GM12864 (cell line): ENCODE measurements at regions not wholly inside any gene's neighbourhood (a gene's known extent, or its start where the extent isn't known, plus 50 kb on each side); places are given as distances from the start of the nearest gene placed in this dataset.

Source experiments
- DNase-seq: peaks from one replicate; pipeline ENCODE4 v3.0.0-alpha.2; 2011; ENCODE audit warnings: low read depth
- H3K4me3 ChIP-seq: 2 replicates; pipeline ENCODE4 v1.5.1; 2011; ENCODE audit warnings: mild to moderate bottlenecking, low read depth, low read length, control low read depth
- TF ChIP-seq, protein P1 (sequence below): IDR thresholded peaks from 2 replicates; pipeline ENCODE4 v1.5.1; 2011; ENCODE audit warnings: low read depth, mild to moderate bottlenecking, moderate library complexity, low read length, control low read depth, inconsistent platforms; ENCODE audit errors: missing control alignments

DNA sequence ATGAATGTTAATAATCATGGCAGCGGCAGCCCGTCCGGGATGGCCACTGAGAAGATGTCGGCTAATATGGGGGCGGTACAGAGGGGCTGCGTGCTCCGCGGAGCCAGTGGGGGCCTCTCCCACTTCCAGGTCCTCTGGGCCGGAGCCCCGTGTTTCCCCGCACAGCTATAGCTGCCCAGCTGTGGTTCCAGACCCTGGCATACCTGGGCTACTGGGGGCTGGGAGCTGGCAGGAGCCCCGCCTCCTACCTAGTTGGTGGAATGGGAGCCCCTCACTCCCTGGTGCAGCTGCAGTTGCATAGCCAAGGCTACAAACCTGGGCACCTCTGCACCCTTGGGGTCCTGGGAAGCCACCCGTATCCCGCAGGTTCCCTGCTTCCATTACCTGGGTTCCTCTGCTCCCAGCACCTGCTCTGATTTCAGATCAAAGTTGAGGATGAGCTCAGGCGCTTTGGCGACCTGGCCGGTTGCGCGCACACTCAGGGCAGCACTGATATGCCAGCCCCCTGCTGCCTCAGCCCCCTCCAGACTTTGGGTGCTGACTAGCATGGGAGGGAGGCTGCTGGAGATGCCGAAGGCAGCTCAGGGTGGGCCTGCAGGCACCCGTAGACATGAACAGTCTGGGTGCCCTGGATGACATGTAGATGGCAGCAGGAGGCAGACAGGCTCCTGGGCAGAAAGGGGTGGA, 236.5 kb upstream of the SEMA3D start:
- H3K4me3 ChIP-seq = no peak overlapping the region
- no peak for DNase-seq
- TF ChIP-seq, protein P1, sequence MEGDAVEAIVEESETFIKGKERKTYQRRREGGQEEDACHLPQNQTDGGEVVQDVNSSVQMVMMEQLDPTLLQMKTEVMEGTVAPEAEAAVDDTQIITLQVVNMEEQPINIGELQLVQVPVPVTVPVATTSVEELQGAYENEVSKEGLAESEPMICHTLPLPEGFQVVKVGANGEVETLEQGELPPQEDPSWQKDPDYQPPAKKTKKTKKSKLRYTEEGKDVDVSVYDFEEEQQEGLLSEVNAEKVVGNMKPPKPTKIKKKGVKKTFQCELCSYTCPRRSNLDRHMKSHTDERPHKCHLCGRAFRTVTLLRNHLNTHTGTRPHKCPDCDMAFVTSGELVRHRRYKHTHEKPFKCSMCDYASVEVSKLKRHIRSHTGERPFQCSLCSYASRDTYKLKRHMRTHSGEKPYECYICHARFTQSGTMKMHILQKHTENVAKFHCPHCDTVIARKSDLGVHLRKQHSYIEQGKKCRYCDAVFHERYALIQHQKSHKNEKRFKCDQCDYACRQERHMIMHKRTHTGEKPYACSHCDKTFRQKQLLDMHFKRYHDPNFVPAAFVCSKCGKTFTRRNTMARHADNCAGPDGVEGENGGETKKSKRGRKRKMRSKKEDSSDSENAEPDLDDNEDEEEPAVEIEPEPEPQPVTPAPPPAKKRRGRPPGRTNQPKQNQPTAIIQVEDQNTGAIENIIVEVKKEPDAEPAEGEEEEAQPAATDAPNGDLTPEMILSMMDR = no peak

DNA sequence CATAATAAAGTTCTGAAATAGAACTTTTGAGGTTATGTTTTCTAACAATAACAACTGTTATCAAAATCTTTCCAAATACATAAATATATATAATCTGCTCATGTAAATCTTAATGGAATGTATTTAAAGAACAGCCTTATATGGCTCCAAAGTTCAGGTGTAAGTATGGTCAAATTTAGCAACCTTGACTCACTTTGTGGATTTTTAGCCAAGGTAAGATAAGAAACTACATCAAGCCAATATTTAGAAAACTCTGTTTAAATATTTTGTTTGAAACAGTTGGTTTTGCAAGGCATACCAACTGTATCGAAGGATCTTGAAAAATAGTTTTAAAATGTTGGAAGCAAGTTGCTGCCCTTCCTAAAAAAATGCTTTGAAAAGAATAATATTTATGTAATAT, 228.9 kb upstream of the SEMA3D start:
- no peak for DNase-seq
- no peak overlapping the region for H3K4me3 ChIP-seq
- TF ChIP-seq, protein P1 = no peak

DNA sequence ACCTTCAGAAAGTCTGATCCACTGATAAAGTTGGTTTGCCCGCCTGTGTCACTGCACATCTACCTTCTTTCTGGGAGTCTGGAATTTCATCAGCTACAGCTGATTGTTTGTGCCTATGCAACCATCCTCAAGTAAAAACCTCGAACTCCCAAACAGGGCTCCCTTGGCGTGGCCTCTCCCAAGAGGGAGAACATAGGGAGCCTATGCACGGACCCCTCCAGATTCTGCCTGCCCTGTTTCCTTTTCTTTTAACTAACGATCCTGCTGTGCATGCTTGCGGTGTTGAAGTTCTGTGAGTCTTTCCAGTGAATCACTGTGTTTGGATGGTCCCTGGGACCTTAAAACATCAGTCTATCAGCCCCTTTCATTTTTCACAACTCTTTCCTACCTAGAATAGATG, 226.9 kb upstream of the SEMA3D start:
- TF ChIP-seq, protein P1 = no peak

GRCh38 chr7:85412912-85413311, 226.1 kb upstream of the SEMA3D start:
- no peak overlapping the region for H3K4me3 ChIP-seq
- no peak for DNase-seq
- TF ChIP-seq, protein P1 = no peak

More for the DNA sequence above, 226.9 kb upstream of the SEMA3D start:
- H3K4me3 ChIP-seq = no peak overlapping the region
- no peak for DNase-seq

- DNase-seq = no peak
- H3K4me3 ChIP-seq = no peak overlapping the region
- TF ChIP-seq, protein P1 = no peak
Observed at GRCh38 chr7:85407391-85407790, 220.5 kb upstream of the SEMA3D start.

DNA sequence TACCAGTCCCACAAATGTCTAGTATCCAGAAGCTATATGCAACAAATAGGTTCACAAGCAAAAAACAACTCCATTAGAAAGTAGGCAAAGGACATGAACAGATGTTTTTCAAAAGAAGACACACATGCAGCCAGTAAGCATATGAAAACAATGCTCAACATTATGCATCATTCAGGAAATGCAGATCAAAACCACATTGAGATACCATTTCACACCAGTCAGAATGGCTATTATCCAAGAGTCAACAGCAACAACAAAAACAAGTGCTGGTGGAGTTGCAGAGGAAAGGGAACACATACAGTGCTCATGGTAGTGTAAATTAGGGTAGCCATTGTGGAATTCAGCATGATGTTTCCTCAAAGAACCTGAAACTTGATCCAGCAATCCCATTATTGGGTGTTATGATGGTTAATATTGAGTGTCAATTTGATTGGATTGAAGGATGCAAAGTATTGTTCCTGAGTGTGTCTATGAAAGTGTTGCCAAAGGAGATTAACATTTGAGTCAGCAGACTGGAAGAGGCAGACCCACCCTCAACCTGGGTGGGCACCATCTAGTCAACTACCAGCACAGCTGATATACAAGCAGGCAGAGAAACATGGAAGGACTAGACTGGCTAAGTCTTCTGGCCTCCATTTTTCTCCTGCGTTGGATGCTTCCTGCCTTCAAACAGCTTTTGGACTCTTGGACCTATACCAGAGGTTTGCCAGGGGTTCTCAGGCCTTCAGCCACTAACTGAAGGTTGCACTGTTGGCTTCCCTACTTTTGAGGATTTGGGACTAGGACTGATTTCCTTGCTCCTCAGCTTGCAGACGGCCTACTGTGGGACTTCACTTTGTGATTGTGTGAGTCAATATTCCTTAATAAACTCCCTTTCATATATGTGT, 218.4 kb upstream of the SEMA3D start:
- H3K4me3 ChIP-seq = no peak overlapping the region
- DNase-seq = no peak
- TF ChIP-seq, protein P1 = no peak
